GM19463 (cell line): ENCODE measurements at regions not wholly inside any gene's neighbourhood (a gene's known extent, or its start where the extent isn't known, plus 50 kb on each side); places are given as distances from the start of the nearest gene placed in this dataset.
"Not testable (repeated sequence)": the region's sequence is repeated elsewhere in the genome, so short reads cannot be mapped to it uniquely, and the experiment has no call there.

Source experiments
- ATAC-seq: cut with Tn5 transposase; IDR thresholded peaks from one replicate; pipeline ENCODE4 v1.9.1; 2021; ENCODE audit warnings: mild to moderate bottlenecking, moderate library complexity; ENCODE audit not compliant: unreplicated experiment

- ATAC-seq = no peak
Observed at GRCh38 chr1:103353391-103353790, 172.1 kb upstream of the RNPC3 start.

GRCh38 chr1:103348136-103348535, 177.4 kb upstream of the RNPC3 start:
- ATAC-seq = no peak

- ATAC-seq = no peak
Observed at GRCh38 chr1:103344930-103345329, 180.6 kb upstream of the RNPC3 start.

- ATAC-seq = no peak
Observed at GRCh38 chr1:103341377-103341880, 184.1 kb upstream of the RNPC3 start.

- no peak for ATAC-seq
Observed at GRCh38 chr1:103337779-103338178, 187.7 kb upstream of the RNPC3 start.

- ATAC-seq = no peak
Observed at GRCh38 chr1:103336408-103336807, 189.1 kb upstream of the RNPC3 start.

- ATAC-seq = peak; percentile 70
Observed at GRCh38 chr1:103333141-103333540, 192.4 kb upstream of the RNPC3 start.

- no peak for ATAC-seq
Observed at GRCh38 chr1:103327054-103327719, 198.3 kb upstream of the RNPC3 start.

- ATAC-seq = no peak
Observed at GRCh38 chr1:103326595-103326994, 198.9 kb upstream of the RNPC3 start.

- ATAC-seq = no peak
Observed at GRCh38 chr1:103309786-103310185, 201.5 kb upstream of the COL11A1 start.

GRCh38 chr1:103307751-103308150, 199.4 kb upstream of the COL11A1 start:
- ATAC-seq = no peak

GRCh38 chr1:103283841-103284669, 175.7 kb upstream of the COL11A1 start:
- ATAC-seq = no peak

- ATAC-seq = no peak
Observed at GRCh38 chr1:103283371-103283770, 175.0 kb upstream of the COL11A1 start.

- ATAC-seq = no peak
Observed at GRCh38 chr1:103275725-103276124, 167.4 kb upstream of the COL11A1 start.

- no peak for ATAC-seq
Observed at GRCh38 chr1:103274886-103275285, 166.6 kb upstream of the COL11A1 start.

GRCh38 chr1:103273106-103273505, 164.8 kb upstream of the COL11A1 start:
- no peak for ATAC-seq

GRCh38 chr1:103271471-103271870, 163.1 kb upstream of the COL11A1 start:
- ATAC-seq = not testable (repeated sequence)

GRCh38 chr1:103267893-103268292, 159.6 kb upstream of the COL11A1 start:
- ATAC-seq = no peak

- ATAC-seq = no peak
Observed at GRCh38 chr1:103267266-103267665, 158.9 kb upstream of the COL11A1 start.

- no peak for ATAC-seq
Observed at GRCh38 chr1:103266036-103266435, 157.7 kb upstream of the COL11A1 start.

GRCh38 chr1:103265551-103265950, 157.2 kb upstream of the COL11A1 start:
- ATAC-seq = no peak

- ATAC-seq = no peak
Observed at GRCh38 chr1:103259982-103260381, 151.7 kb upstream of the COL11A1 start.
